WTC11 (cell line): ENCODE measurements at regions not wholly inside any gene's neighbourhood (a gene's known extent, or its start where the extent isn't known, plus 50 kb on each side); places are given as distances from the start of the nearest gene placed in this dataset.

Source experiments
- ATAC-seq: fragments of 200-7000 bp; cut with Tn5 transposase; 2 replicates; pipeline ENCODE4 v1.10.0; 2021; ENCODE audit warnings: mild to moderate bottlenecking, moderate library complexity
- CTCF ChIA-PET: fragments of 300-600 bp; sonication (Branson Sonifier 250); formaldehyde crosslinking; loops from one replicate; lab custom pipeline; 2021; ENCODE audit warnings: antibody characterized with exemption; lab: Charles Lee
- POLR2A ChIA-PET: fragments of 350-600 bp; sonication (Branson Sonifier 250); formaldehyde crosslinking; loops from one replicate; lab custom pipeline; 2021; ENCODE audit warnings: antibody characterized with exemption; lab: Charles Lee
- DNase-seq: peaks from one replicate; pipeline ENCODE4 v3.0.0; 2021; ENCODE audit warnings: low spot score
- H3K27ac Mint-ChIP-seq: 2 replicates; pipeline ENCODE4 v1.8.0; 2021; ENCODE audit warnings: mixed read lengths
- H3K27me3 Mint-ChIP-seq: 2 replicates; pipeline ENCODE4 v1.8.0; 2021; ENCODE audit warnings: low read depth, mild to moderate bottlenecking, moderate library complexity, mixed read lengths
- H3K36me3 Mint-ChIP-seq: 2 replicates; pipeline ENCODE4 v1.8.0; 2021; ENCODE audit warnings: mixed read lengths
- H3K4me1 Mint-ChIP-seq: 2 replicates; pipeline ENCODE4 v1.8.0; 2022; ENCODE audit warnings: mixed read lengths
- H3K4me3 Mint-ChIP-seq: 2 replicates; pipeline ENCODE4 v1.8.0; 2021; ENCODE audit warnings: mild to moderate bottlenecking, moderate library complexity, mixed read lengths
- H3K9me3 Mint-ChIP-seq: 2 replicates; pipeline ENCODE4 v1.8.0; 2021; ENCODE audit warnings: mixed read lengths
- ARID4B ChIP-seq: sonication (generic); formaldehyde crosslinking; IDR thresholded peaks from 2 replicates; pipeline ENCODE4 v1.8.0; 2023; ENCODE audit warnings: missing genetic modification reagents, mild to moderate bottlenecking, borderline replicate concordance
- CREB1 ChIP-seq: sonication (generic); formaldehyde crosslinking; IDR thresholded peaks from 2 replicates; pipeline ENCODE4 v1.8.0; 2023; ENCODE audit warnings: mild to moderate bottlenecking, missing genetic modification reagents
- FOXP4 ChIP-seq: sonication (generic); formaldehyde crosslinking; IDR thresholded peaks from 2 replicates; pipeline ENCODE4 v1.8.0; 2022; ENCODE audit warnings: mild to moderate bottlenecking, missing genetic modification reagents
- MAX ChIP-seq: sonication (generic); formaldehyde crosslinking; IDR thresholded peaks from 2 replicates; pipeline ENCODE4 v1.8.0; 2022; ENCODE audit warnings: mild to moderate bottlenecking, missing genetic modification reagents
- ZNF396 ChIP-seq: fragments of 250-450 bp; sonication (Bioruptor Pico); IDR thresholded peaks from 2 replicates; pipeline ENCODE4 v1.8.0; 2021; ENCODE audit warnings: mild to moderate bottlenecking, moderate library complexity, borderline replicate concordance
- ZNF512 ChIP-seq: sonication (generic); formaldehyde crosslinking; IDR thresholded peaks from 2 replicates; pipeline ENCODE4 v1.8.1; 2022; ENCODE audit warnings: missing genetic modification reagents, borderline replicate concordance

- H3K27ac Mint-ChIP-seq, result no peak overlapping the region
- ATAC-seq, result no peak
- POLR2A ChIA-PET, result no interaction called here
Observed at GRCh38 chr5:133781436-133782225, 169.3 kb upstream of the FSTL4 start.

More at GRCh38 chr5:133781436-133782225, 169.3 kb upstream of the FSTL4 start:
- Mint-ChIP-seq H3K27me3 (peaks cover 4% of the 10 kb centered on the region), H3K9me3 (no peaks in the 10 kb centered on the region), H3K4me3 (no peak overlapping the region), H3K4me1 (no peaks in the 10 kb centered on the region), H3K36me3 (no peaks in the 10 kb centered on the region)
- DNase-seq, result no peak
- TF ChIP-seq MAX (no peak), ARID4B (CRISPR knock-in tag) (no peak), CREB1 (CRISPR knock-in tag) (no peak), FOXP4 (CRISPR knock-in tag) (no peak), ZNF512 (CRISPR knock-in tag) (no peak), ZNF396 (CRISPR knock-in tag) (no peak)
- CTCF ChIA-PET, result no interaction called here
